ENCODE measurements at regions not wholly inside any gene's neighbourhood (a gene's known extent, or its start where the extent isn't known, plus 50 kb on each side); places are given as distances from the start of the nearest gene placed in this dataset.

GRCh38 chr5:87948486-87948885, 320.2 kb downstream of the TMEM161B start:
- no peak overlapping the region for H3K4me2 ChIP-seq (ENCODE audit: control insufficient read depth, insufficient read depth)
- DNase-seq (ENCODE audit: low read depth, low spot score) (no peak), ATAC-seq (no peak), FAIRE-seq (no peak)
- in situ Hi-C loops (cut with MboI) (no loop called here), intact Hi-C loops (cut with micrococcal nuclease; ENCODE audit: unreplicated experiment) (no loop called here)
- no peak overlapping the region for H3K9ac ChIP-seq (ENCODE audit: control insufficient read depth, insufficient read depth, low read length)
- no peak overlapping the region for H3K4me3 ChIP-seq
- no TSS peak for BruUV-seq (replicated peaks)
- no peak overlapping the region for H3K27ac ChIP-seq (ENCODE audit: control insufficient read depth, insufficient read depth)
- no peaks in the 10 kb centered on the region for H3K36me3 ChIP-seq (ENCODE audit: control insufficient read depth in 2 of 2, insufficient read depth in 2 of 2, low read length in 1 of 2)
- ChIA-PET POLR2A (no interaction called here), CTCF (no interaction called here), SMC1A (ENCODE audit: uncharacterized antibody, unreplicated experiment) (no interaction called here), RAD21 (ENCODE audit: unreplicated experiment) (no interaction called here)
- TF ChIP-seq IRF3 (IDR thresholded peaks at IDR 0.05): no peak
- TF ChIP-seq TAF1 (IDR thresholded peaks at IDR 0.05; ENCODE audit: borderline replicate concordance, low read depth, low read length): no peak
- TF ChIP-seq ZNF622 (IDR thresholded peaks at IDR 0.05): no peak
- no peak for TF ChIP-seq KLF5 (IDR thresholded peaks at IDR 0.05; ENCODE audit: partially characterized antibody)
- no peak for TF ChIP-seq JUNB (IDR thresholded peaks at IDR 0.05)
- no peak for TF ChIP-seq NR2C2 (IDR thresholded peaks at IDR 0.05; ENCODE audit: borderline replicate concordance, control insufficient read depth, insufficient read length, low read depth)
- TF ChIP-seq E4F1 (IDR thresholded peaks at IDR 0.05; ENCODE audit: borderline replicate concordance, partially characterized antibody): no peak
- no peak for TF ChIP-seq ETV6 (conservative IDR thresholded peaks at IDR 0.05 in 1 of 2, IDR thresholded peaks at IDR 0.05 in 1 of 2; ENCODE audit: borderline replicate concordance in 1 of 2, low read depth in 1 of 2)
- no peak overlapping the region for H2AFZ ChIP-seq (ENCODE audit: control insufficient read depth, low read depth, low read length)
- H3K79me2 ChIP-seq (ENCODE audit: control insufficient read depth, insufficient read depth, low read length): no peaks in the 10 kb centered on the region
- no peaks in the 10 kb centered on the region for H3K27me3 ChIP-seq (replicated peaks in 1 of 2; ENCODE audit: control insufficient read depth in 2 of 2, insufficient read depth in 2 of 2, low read length in 1 of 2)
- no peaks in the 10 kb centered on the region for H3K4me1 ChIP-seq (ENCODE audit: control insufficient read depth, insufficient read depth, low read length)
- no peaks in the 10 kb centered on the region for H3K9me3 ChIP-seq (replicated peaks; ENCODE audit: control insufficient read depth, insufficient read depth, low read length)
- 27% methylated on average over 2 of the region's 2 CpGs for WGBS (ENCODE audit: insufficient coverage, insufficient replicate concordance, low lambda C conversion rate, missing lambda C conversion rate)
- H4K20me1 ChIP-seq (ENCODE audit: control insufficient read depth, insufficient read depth): no peaks in the 10 kb centered on the region

Data from GM12878 (cell line).